ENCODE measurements at regions not wholly inside any gene's neighbourhood (a gene's known extent, or its start where the extent isn't known, plus 50 kb on each side); places are given as distances from the start of the nearest gene placed in this dataset.

GRCh38 chr7:94239661-94240234, 154.9 kb upstream of the COL1A2 start:
- DNase-seq = no peak

GRCh38 chr7:94240902-94241301, 153.8 kb upstream of the COL1A2 start:
- no peak for DNase-seq

GRCh38 chr7:94241402-94241925, 153.2 kb upstream of the COL1A2 start:
- DNase-seq = no peak

GRCh38 chr7:94243066-94243711, 151.5 kb upstream of the COL1A2 start:
- no peak for DNase-seq

DNA sequence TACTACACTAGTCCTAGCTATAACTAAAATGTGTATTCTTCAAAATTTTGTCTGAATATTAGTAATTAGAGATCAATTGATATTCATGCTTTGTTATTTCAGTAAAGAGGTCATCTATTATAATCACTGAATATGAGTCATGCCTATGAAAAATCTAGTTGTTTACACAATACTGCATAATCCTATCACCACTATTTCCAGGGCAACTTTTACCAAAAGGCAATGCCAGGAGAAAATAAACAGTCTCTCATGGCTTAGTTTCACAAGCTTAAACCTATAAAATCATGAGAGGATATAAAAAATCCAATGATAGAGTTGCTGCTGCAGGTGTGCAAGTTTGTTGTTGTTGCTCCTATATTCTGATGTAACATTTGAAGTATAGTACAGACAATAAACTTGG, 149.9 kb upstream of the COL1A2 start:
- peak; percentile 25 for DNase-seq

- DNase-seq = no peak
These were observed 149.2 kb upstream of the COL1A2 start for GRCh38 chr7:94245500-94245899.

DNA sequence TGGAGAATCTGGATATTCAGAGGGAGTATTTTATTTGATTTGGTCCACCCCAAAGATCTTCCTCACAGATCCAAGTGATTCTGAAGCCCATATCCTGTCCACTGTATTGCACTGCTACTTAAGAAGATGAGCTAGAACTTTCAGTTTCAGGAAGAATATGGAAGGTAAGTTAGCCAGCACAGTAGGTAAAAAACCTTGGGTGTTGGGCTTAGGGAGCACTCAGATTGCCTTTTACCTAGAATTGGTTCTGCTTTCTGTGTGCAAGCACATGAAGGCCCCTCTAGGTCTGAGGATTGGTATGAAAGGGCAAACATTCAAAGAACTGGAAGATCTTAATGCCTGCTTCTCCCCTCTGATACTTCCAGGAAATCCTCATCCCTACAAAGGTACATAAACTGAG, 146.7 kb upstream of the COL1A2 start:
- DNase-seq = no peak

DNA sequence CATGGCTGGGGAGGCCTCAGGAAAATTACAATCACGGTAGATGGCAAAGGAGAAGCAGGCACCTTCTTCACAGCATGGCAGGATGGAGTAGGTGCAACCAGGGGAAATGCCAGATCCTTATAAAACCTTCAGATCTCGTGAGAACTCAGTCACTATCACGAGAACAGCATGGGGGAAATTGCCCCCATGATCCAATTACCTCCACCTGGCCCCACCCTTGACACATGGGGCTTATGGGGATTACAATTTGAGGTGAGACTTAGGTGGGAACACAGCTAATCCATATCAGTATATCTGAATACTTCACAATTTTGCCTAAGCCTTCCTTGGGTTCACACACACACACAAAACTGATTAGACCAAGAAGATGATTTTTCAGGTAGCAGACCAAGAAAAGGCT, 145.1 kb upstream of the COL1A2 start:
- no peak for DNase-seq

DNA sequence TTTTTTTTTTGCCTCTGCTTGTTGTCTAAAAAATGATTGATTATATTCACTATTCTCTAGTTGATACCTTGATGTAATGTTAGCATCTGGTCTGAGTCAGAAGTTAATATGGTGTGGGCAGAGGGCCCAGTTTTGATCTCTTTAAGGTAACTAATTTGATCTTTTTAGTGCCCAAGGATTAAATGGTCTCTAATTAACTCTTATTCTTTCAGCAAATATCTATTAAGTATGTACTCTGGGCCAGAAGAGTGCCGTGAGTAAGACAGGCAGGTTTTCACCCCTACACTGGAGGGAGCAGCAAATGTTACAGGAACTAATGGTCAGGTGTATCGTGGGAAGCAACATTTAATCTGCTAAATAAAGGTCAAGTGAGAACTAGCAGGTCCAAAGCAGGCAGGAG, 144.6 kb upstream of the COL1A2 start:
- no peak for DNase-seq

- DNase-seq = no peak
These were observed 143.7 kb upstream of the COL1A2 start for GRCh38 chr7:94250987-94251386.

DNA sequence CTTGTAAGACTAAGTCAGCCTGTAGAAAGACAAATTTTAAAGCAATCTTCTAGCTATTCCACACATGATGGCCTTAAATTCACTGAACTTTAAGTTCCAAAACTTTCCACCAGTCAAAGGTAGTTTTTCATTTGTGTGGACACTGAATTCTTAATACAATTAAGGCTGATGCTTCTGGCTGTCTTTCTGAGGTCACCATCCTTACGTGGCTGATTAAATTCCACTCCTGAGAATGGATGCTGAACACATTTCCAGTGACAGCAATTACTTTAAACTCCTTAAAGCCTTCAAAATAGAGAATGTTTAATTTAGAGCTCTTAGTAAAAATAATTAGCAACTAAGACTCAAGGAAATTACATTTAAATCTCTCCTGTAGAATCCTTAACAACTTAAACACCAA, 142.6 kb upstream of the COL1A2 start:
- DNase-seq = no peak

GRCh38 chr7:94252971-94253370, 141.7 kb upstream of the COL1A2 start:
- peak; percentile 17 for DNase-seq

DNA sequence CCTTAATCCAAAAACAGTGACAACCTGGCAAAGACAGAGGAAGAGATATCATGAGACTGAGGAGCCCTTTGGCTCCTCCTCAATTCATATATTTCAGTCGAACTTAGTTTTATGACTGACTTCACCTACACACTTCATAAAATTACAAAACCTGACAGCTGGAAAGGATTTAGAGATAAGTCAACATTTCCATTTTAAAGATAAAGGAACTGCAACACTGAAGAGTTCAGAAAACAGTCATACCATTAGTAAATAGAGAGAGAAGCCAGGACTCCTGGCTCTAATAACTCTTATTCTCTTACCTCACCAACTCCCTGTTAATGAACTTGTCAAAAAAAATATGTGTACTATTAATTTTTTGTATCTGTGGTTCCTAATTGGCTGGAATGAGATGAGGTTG, 141.0 kb upstream of the COL1A2 start:
- no peak for DNase-seq

- no peak for DNase-seq
These were observed 136.0 kb upstream of the COL1A2 start for GRCh38 chr7:94258418-94259300.

DNA sequence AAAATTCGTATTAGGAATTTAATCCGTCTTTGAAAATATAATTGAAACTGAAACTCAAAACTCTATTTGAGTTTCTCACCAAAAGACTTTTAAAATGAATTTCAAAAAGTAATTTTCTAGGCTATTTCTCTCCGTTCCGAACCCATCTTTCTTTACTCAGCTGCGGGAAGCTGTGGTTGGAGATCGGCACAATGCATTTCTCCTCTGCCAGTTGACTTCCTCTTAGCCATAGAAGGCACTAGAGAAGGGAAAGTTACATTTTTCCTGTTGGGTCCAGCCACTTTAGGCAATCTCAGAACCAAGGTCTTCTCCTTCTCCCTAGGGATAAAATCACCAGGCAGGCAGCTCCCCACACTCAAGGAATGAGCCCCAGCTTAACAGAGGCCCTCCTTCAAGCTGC, 133.6 kb upstream of the COL1A2 start:
- DNase-seq = no peak

GRCh38 chr7:94264756-94265155, 129.9 kb upstream of the COL1A2 start:
- DNase-seq = no peak

- no peak for DNase-seq
These were observed 129.2 kb upstream of the COL1A2 start for GRCh38 chr7:94265456-94265855.

DNA sequence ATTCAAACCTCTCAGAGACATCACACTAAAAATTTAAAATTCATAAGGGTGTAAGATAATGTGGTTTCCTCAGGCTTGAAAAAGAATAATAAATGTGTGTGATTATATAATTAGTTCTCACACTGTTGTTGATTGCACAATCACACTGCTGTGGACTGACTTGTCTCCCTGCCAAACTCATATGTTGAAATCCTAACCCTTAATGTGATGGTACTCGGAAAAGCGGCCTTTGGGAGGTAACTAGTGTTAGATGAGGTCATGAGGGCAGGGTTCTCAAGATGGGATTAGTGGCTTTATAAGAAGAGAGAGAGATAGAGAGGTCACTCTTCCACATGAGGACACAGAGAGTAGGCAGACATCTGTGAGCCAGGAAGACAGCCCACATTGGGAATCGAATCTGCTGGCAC, 128.5 kb upstream of the COL1A2 start:
- DNase-seq = no peak

DNA sequence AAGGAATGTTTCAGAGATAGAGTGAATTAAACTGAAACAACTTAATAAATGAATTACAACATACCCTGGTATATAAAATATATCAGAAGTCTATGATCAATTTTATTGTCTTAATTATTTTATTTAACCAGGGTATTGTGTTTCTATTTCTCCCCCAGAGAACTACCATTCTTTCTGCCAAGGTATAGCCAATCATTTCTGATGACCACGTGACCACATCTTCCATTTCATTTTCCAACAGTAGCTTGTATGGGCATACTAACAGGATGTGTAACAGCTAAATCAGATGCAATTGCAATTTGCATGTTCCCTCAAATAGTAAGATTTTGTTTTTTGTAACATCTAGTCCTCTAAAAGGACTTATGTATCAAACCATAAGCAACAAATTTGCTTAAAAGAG, 123.9 kb upstream of the COL1A2 start:
- no peak for DNase-seq

DNA sequence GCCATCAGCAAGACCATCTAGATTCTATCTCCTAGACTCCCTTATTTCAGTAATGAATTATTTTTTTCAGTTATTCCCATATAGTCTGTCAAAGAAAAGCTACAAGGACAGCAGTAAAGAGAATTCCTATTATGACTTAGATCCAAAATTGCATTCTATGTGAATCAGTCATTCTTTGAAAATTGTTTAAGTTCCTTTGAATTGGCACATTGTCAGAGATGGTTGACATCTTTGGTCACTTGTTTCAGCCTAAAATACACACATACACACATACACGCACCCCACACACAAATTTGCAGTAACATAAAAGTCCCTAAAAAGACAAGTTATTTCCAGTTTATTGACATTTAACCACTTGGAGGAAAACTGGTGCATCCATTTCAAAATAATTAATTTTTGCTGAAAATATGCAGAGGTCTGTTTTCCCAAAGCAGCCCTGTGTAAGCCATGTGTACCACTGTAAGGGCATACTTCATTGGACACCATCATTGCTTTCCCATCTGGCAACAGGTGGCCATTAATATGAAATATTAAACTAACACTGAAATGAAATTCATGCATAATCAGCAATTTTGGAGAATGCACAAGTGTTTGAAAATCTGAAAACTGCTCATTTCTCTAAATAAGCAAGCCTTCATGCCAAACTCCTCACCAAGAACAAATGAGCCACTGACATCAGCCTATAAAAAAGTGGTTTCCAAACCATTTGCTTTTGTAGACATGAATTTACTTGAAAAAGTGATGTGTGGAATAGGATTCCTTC, 121.7 kb upstream of the COL1A2 start:
- no peak for DNase-seq

- peak; percentile 42 for DNase-seq
These were observed 119.9 kb upstream of the COL1A2 start for GRCh38 chr7:94274828-94275227.

DNA sequence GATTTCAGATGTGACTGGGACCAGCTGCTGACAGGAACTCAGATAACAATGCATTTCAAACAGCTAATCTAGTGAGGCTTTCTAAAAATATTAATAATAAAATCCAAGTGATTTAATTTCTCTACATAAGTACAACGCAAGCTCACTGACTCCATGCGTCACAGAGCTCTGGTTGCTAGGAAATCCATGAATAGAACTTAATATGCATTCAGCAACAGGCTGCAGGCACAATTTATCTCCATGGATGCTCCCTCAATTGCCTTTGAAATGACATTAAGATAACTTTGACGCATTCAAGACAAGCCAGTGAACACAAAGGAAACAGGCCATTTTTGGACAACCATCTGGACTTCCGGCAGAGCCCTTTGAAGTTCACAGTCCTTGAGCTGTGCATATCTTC, 118.7 kb upstream of the COL1A2 start:
- DNase-seq = no peak

DNA sequence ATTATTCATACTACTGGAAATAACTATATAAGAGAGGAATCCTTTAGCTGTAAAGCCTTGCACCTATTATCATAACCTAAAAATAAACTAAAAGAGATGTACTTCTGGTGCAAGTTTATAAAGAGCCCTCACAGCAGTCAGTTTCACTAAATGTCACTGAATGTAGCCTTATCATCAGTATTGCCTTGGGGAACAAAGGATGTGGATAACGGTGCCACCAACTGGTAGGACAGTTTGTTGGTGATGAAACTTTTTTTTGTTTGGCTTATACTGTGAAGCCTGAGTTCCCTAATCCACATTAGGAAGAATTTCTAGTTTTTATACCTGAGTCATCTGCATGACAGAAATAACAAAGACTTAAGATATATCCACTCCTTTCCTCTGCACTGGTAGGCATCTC, 117.9 kb upstream of the COL1A2 start:
- DNase-seq = peak; percentile 69

Data from DMS53 (cell line).